HEK293 (cell line): ENCODE measurements at regions not wholly inside any gene's neighbourhood (a gene's known extent, or its start where the extent isn't known, plus 50 kb on each side); places are given as distances from the start of the nearest gene placed in this dataset.

Experiments
- CTCF ChIA-PET: fragments of 350-600 bp; formaldehyde crosslinking; extraction: SDS; loops from one replicate; lab custom pipeline; 2021; ENCODE audit warnings: antibody characterized with exemption; lab: Yijun Ruan, JAX
- POLR2A ChIA-PET: fragments of 300-600 bp; formaldehyde crosslinking; extraction: SDS; loops from one replicate; lab custom pipeline; 2020; ENCODE audit warnings: antibody characterized with exemption, inconsistent platforms; lab: Yijun Ruan, JAX
- H3K27ac ChIP-seq: fragments of 200-500 bp; sonication (Bioruptor generic); 2 replicates; pipeline ENCODE4 v1.5.1; 2014; ENCODE audit warnings: low read depth, low read length, control low read depth, inconsistent platforms; ENCODE audit errors: extremely low read depth
- H3K36me3 ChIP-seq, 2 experiments: fragments of 200-500 bp in 1 of 2; sonication (Bioruptor generic) in 1 of 2; 1 replicate in 1 of 2; 2 replicates in 1 of 2; pipeline ENCODE4 v1.5.1; 2014 to 2017; ENCODE audit warnings: inconsistent platforms in 2 of 2, low read length in 2 of 2; ENCODE audit not compliant: control insufficient read depth in 2 of 2, insufficient read depth in 1 of 2
- H3K4me1 ChIP-seq: fragments of 200-500 bp; sonication (Bioruptor generic); 2 replicates; pipeline ENCODE4 v1.5.1; 2014; ENCODE audit warnings: mild to moderate bottlenecking, low read length, inconsistent platforms; ENCODE audit not compliant: control insufficient read depth, insufficient read depth
- H3K4me3 ChIP-seq: 2 replicates; pipeline ENCODE4 v1.5.1; 2011; ENCODE audit warnings: low read depth, mild to moderate bottlenecking, control low read depth, low read length, moderate library complexity
- H3K9me3 ChIP-seq: fragments of 200-500 bp; sonication (Bioruptor generic); 2 replicates; pipeline ENCODE4 v1.5.1; 2014; ENCODE audit warnings: low read depth, low read length, inconsistent platforms; ENCODE audit not compliant: control insufficient read depth, insufficient read depth
- BCL11B ChIP-seq: fragments of 450-650 bp; formaldehyde crosslinking; IDR thresholded peaks from 2 replicates; pipeline ENCODE4 v1.5.1; 2016; ENCODE audit warnings: low read depth, missing biosample characterization, missing genetic modification characterization
- FEZF1 ChIP-seq: fragments of 450-650 bp; formaldehyde crosslinking; IDR thresholded peaks from 2 replicates; pipeline ENCODE4 v1.5.1; 2016; ENCODE audit warnings: missing biosample characterization, missing genetic modification characterization
- GLI2 ChIP-seq: fragments of 450-650 bp; formaldehyde crosslinking; IDR thresholded peaks from 2 replicates; pipeline ENCODE4; 2017; ENCODE audit warnings: missing biosample characterization, missing genetic modification characterization, low read depth, borderline replicate concordance
- HOXD13 ChIP-seq: sonication (generic); formaldehyde crosslinking; IDR thresholded peaks from 2 replicates; pipeline ENCODE4 v1.8.0; 2022; ENCODE audit warnings: missing genetic modification reagents, borderline replicate concordance
- IKZF3 ChIP-seq: fragments of 450-650 bp; IDR thresholded peaks from 2 replicates; pipeline ENCODE4 v1.5.0; 2018; ENCODE audit warnings: missing biosample characterization, mild to moderate bottlenecking, missing genetic modification characterization, moderate library complexity
- RBAK ChIP-seq: fragments of 450-650 bp; formaldehyde crosslinking; IDR thresholded peaks from 2 replicates; pipeline ENCODE4 v1.5.1; 2016; ENCODE audit warnings: missing biosample characterization, missing genetic modification characterization
- SP7 ChIP-seq: fragments of 450-650 bp; formaldehyde crosslinking; IDR thresholded peaks from 2 replicates; pipeline ENCODE4 v1.5.1; 2016; ENCODE audit warnings: missing biosample characterization, missing genetic modification characterization
- ZFP69B ChIP-seq: fragments of 450-650 bp; formaldehyde crosslinking; IDR thresholded peaks from 2 replicates; pipeline ENCODE4 v1.5.1; 2016; ENCODE audit warnings: missing biosample characterization, missing genetic modification characterization
- ZNF174 ChIP-seq: fragments of 450-650 bp; formaldehyde crosslinking; IDR thresholded peaks from 2 replicates; pipeline ENCODE4 v1.5.0; 2017; ENCODE audit warnings: missing biosample characterization, mild to moderate bottlenecking, missing genetic modification characterization
- ZNF214 ChIP-seq: fragments of 450-650 bp; formaldehyde crosslinking; IDR thresholded peaks from 2 replicates; pipeline ENCODE4 v1.5.1; 2017; ENCODE audit warnings: missing biosample characterization, mild to moderate bottlenecking, missing genetic modification characterization, borderline replicate concordance
- ZNF221 ChIP-seq: fragments of 450-650 bp; formaldehyde crosslinking; IDR thresholded peaks from 2 replicates; pipeline ENCODE4 v1.5.1; 2017; ENCODE audit warnings: missing biosample characterization, missing genetic modification characterization, borderline replicate concordance
- ZNF324 ChIP-seq: fragments of 450-650 bp; formaldehyde crosslinking; IDR thresholded peaks from 2 replicates; pipeline ENCODE4 v1.5.1; 2016; ENCODE audit warnings: missing biosample characterization, missing genetic modification characterization
- ZNF48 ChIP-seq: fragments of 450-650 bp; formaldehyde crosslinking; IDR thresholded peaks from 2 replicates; pipeline ENCODE4 v1.5.1; 2016; ENCODE audit warnings: missing biosample characterization, missing genetic modification characterization
- ZNF510 ChIP-seq: fragments of 450-650 bp; formaldehyde crosslinking; IDR thresholded peaks from 2 replicates; pipeline ENCODE4 v1.5.1; 2018; ENCODE audit warnings: mild to moderate bottlenecking, missing genetic modification characterization, missing biosample characterization; ENCODE audit not compliant: insufficient replicate concordance
- ZNF529 ChIP-seq: fragments of 450-650 bp; formaldehyde crosslinking; IDR thresholded peaks from 2 replicates; pipeline ENCODE4 v1.5.1; 2017; ENCODE audit warnings: missing genetic modification characterization, missing biosample characterization; ENCODE audit not compliant: insufficient replicate concordance
- ZNF626 ChIP-seq: fragments of 450-650 bp; sonication (Bioruptor Pico); formaldehyde crosslinking; IDR thresholded peaks from 2 replicates; pipeline ENCODE4 v1.5.1; 2018; ENCODE audit warnings: missing biosample characterization, missing genetic modification characterization, inconsistent platforms
- ZNF747 ChIP-seq: fragments of 450-650 bp; formaldehyde crosslinking; IDR thresholded peaks from 2 replicates; pipeline ENCODE4 v1.5.1; 2016; ENCODE audit warnings: missing biosample characterization, missing genetic modification characterization
- ZNF777 ChIP-seq: fragments of 450-650 bp; formaldehyde crosslinking; IDR thresholded peaks from 2 replicates; pipeline ENCODE4 v1.5.1; 2017; ENCODE audit warnings: missing biosample characterization, missing genetic modification characterization, borderline replicate concordance
- TF ChIP-seq, protein P1 (sequence below): fragments of 450-650 bp; formaldehyde crosslinking; IDR thresholded peaks from 2 replicates; pipeline ENCODE4 v1.5.1; 2016; ENCODE audit warnings: missing biosample characterization, missing genetic modification characterization
- TF ChIP-seq, protein P2 (sequence below): fragments of 450-650 bp; formaldehyde crosslinking; IDR thresholded peaks from 2 replicates; pipeline ENCODE4 v1.5.1; 2016; ENCODE audit warnings: missing biosample characterization, missing genetic modification characterization
- TF ChIP-seq, protein P3 (sequence below): fragments of 450-650 bp; formaldehyde crosslinking; IDR thresholded peaks from 2 replicates; pipeline ENCODE4 v1.5.1; 2016; ENCODE audit warnings: missing biosample characterization, missing genetic modification characterization, borderline replicate concordance
- TF ChIP-seq, protein P4 (sequence below): fragments of 450-650 bp; formaldehyde crosslinking; IDR thresholded peaks from 2 replicates; pipeline ENCODE4 v1.5.1; 2017; ENCODE audit warnings: missing biosample characterization, missing genetic modification characterization

DNA sequence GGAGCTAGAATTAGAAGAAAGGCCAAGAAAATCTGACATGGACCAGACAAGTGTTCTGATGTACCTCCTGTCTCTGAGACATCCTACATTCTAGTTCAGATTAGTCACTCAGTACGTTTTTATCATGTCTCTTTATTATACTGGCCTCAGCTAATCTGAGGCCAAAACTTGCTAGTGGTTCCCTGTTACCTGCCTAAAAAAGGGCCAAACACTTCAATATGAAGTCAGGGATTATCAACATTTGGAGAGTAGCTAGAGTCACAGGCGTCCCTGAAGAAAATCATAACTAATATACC, 587.4 kb downstream of the PRELID2 start:
- no peaks in the 10 kb centered on the region for H3K36me3 ChIP-seq
- TF ChIP-seq ZNF324 (no peak), ZNF48 (tag by site-specific recombination) (no peak), BCL11B (no peak), ZFP69B (tag by site-specific recombination) (no peak), RBAK (no peak), ZNF777 (tag by site-specific recombination) (no peak)
- TF ChIP-seq, protein P1, sequence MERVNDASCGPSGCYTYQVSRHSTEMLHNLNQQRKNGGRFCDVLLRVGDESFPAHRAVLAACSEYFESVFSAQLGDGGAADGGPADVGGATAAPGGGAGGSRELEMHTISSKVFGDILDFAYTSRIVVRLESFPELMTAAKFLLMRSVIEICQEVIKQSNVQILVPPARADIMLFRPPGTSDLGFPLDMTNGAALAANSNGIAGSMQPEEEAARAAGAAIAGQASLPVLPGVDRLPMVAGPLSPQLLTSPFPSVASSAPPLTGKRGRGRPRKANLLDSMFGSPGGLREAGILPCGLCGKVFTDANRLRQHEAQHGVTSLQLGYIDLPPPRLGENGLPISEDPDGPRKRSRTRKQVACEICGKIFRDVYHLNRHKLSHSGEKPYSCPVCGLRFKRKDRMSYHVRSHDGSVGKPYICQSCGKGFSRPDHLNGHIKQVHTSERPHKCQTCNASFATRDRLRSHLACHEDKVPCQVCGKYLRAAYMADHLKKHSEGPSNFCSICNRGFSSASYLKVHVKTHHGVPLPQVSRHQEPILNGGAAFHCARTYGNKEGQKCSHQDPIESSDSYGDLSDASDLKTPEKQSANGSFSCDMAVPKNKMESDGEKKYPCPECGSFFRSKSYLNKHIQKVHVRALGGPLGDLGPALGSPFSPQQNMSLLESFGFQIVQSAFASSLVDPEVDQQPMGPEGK (tag by site-specific recombination): no peak
- TF ChIP-seq, protein P2, sequence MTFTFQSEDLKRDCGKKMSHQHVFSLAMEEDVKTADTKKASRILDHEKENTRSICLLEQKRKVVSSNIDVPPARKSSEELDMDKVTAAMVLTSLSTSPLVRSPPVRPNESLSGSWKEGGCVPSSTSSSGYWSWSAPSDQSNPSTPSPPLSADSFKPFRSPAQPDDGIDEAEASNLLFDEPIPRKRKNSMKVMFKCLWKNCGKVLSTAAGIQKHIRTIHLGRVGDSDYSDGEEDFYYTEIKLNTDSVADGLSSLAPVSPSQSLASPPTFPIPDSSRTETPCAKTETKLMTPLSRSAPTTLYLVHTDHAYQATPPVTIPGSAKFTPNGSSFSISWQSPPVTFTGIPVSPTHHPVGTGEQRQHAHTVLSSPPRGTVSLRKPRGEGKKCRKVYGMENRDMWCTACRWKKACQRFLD: no peak
- TF ChIP-seq, protein P3, sequence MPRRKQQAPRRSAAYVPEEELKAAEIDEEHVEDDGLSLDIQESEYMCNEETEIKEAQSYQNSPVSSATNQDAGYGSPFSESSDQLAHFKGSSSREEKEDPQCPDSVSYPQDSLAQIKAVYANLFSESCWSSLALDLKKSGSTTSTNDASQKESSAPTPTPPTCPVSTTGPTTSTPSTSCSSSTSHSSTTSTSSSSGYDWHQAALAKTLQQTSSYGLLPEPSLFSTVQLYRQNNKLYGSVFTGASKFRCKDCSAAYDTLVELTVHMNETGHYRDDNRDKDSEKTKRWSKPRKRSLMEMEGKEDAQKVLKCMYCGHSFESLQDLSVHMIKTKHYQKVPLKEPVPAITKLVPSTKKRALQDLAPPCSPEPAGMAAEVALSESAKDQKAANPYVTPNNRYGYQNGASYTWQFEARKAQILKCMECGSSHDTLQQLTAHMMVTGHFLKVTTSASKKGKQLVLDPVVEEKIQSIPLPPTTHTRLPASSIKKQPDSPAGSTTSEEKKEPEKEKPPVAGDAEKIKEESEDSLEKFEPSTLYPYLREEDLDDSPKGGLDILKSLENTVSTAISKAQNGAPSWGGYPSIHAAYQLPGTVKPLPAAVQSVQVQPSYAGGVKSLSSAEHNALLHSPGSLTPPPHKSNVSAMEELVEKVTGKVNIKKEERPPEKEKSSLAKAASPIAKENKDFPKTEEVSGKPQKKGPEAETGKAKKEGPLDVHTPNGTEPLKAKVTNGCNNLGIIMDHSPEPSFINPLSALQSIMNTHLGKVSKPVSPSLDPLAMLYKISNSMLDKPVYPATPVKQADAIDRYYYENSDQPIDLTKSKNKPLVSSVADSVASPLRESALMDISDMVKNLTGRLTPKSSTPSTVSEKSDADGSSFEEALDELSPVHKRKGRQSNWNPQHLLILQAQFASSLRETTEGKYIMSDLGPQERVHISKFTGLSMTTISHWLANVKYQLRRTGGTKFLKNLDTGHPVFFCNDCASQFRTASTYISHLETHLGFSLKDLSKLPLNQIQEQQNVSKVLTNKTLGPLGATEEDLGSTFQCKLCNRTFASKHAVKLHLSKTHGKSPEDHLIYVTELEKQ (tag by site-specific recombination): no peak
- H3K27ac ChIP-seq: no peak overlapping the region
- ChIA-PET CTCF (interaction anchor here (1.4 kb wide), 1 partner anchor 10 kb away, joined by 8 read pairs; no protein-coding TSS in a partner anchor), POLR2A (no interaction called here)
- H3K4me3 ChIP-seq: no peak overlapping the region
- H3K4me1 ChIP-seq: no peaks in the 10 kb centered on the region
- no peaks in the 10 kb centered on the region for H3K9me3 ChIP-seq

DNA sequence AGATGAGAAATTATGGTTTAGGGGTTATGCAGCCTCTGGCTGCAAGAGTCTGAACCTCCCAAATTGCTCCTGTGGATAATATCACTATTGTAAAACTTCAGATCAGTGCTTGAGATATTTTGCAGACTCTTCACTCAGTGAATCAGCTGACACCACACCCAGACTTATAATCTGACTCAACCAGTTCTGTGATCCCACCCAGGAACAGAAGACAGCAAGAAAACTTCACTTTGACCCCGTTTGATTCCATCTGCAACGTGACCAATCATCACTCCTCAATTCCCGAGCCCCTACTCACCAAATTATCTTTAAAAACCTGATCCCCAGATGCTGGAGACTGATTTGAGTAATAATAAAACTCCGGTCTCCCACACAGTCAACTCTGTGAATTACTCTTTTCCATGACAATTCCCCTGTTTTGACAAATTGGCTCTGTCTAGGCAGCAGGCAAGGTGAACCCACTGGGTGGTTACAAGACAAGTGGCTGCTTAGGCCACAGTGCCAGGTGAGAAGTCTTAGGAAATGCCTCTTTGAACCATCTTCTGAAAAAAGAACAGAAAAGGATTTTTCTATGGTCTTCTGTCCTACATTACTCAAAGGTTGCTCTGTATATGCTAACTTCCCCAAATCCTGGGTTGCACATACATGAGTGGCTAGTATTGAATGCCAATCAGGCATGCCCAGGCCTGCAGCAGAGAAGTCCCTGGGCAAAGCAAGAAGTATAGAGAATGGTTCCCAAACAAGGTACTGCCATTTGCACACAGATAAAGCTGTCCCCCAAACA, 588.0 kb downstream of the PRELID2 start:
- ChIA-PET POLR2A (no interaction called here), CTCF (interaction anchor here (1.4 kb wide), 1 partner anchor 9 kb away, joined by 8 read pairs; no protein-coding TSS in a partner anchor)
- H3K36me3 ChIP-seq: no peaks in the 10 kb centered on the region
- H3K9me3 ChIP-seq: no peaks in the 10 kb centered on the region
- no peak overlapping the region for H3K4me3 ChIP-seq
- no peaks in the 10 kb centered on the region for H3K4me1 ChIP-seq
- TF ChIP-seq ZNF221 (tag by site-specific recombination) (no peak), HOXD13 (CRISPR knock-in tag) (no peak), ZNF529 (tag by site-specific recombination) (no peak), GLI2 (tag by site-specific recombination) (no peak)
- H3K27ac ChIP-seq: no peak overlapping the region

DNA sequence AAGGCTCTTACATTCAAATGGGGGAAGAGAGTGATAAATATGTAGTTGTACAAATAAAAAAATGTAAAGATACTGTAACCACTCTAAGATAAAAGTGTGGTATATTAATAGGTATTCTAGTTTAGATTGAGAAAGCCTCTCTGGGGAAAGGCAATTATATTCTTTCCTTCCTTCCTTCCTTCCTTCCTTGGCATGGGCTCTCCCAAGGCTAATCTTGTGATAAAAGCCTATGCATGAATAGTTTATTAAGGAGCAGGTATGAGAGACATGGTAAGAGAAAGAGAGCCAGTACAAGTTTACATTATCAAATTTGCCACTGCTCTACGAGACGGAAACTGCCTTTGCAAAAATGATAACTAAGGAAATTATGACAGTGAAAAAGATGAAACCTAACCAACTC, 588.8 kb downstream of the PRELID2 start:
- Histone ChIP-seq H3K4me1 (no peaks in the 10 kb centered on the region), H3K27ac (no peak overlapping the region), H3K9me3 (no peaks in the 10 kb centered on the region), H3K4me3 (no peak overlapping the region), H3K36me3 (no peaks in the 10 kb centered on the region)
- CTCF ChIA-PET: no interaction called here
- POLR2A ChIA-PET: no interaction called here
- TF ChIP-seq SP7 (no peak), FEZF1 (tag by site-specific recombination) (no peak), ZNF174 (tag by site-specific recombination) (no peak), ZNF214 (tag by site-specific recombination) (no peak), ZNF747 (tag by site-specific recombination) (no peak), ZNF626 (tag by site-specific recombination) (no peak), IKZF3 (no peak), ZNF510 (no peak)
- TF ChIP-seq, protein P4, sequence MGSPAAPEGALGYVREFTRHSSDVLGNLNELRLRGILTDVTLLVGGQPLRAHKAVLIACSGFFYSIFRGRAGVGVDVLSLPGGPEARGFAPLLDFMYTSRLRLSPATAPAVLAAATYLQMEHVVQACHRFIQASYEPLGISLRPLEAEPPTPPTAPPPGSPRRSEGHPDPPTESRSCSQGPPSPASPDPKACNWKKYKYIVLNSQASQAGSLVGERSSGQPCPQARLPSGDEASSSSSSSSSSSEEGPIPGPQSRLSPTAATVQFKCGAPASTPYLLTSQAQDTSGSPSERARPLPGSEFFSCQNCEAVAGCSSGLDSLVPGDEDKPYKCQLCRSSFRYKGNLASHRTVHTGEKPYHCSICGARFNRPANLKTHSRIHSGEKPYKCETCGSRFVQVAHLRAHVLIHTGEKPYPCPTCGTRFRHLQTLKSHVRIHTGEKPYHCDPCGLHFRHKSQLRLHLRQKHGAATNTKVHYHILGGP: no peak
